ENCODE measurements at regions not wholly inside any gene's neighbourhood (a gene's known extent, or its start where the extent isn't known, plus 50 kb on each side); places are given as distances from the start of the nearest gene placed in this dataset.

DNA sequence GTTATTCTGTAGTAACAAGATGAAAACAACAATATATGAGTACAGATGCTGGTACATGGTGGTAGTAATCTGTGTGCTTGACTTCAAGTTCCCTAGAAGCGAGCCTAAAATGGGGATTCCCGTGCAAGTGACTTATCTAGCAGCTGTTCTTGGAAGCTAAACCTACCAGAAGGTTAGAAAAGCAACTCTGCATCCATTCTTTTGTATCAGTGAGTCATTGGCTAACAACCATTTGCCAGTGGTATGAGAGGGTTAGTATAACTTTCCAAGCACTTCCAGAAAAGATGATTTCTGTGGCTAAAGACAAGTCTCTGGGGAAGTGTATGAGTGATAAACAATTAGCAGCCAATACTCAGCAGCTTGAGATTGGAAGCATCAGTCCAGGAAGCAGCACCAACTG, 787.7 kb upstream of the CDH6 start:
- no peak for ATAC-seq
- H3K36me3 Mint-ChIP-seq (ENCODE audit: low read depth) = no peaks in the 10 kb centered on the region
- no peak for DNase-seq
- TF ChIP-seq, protein P1, sequence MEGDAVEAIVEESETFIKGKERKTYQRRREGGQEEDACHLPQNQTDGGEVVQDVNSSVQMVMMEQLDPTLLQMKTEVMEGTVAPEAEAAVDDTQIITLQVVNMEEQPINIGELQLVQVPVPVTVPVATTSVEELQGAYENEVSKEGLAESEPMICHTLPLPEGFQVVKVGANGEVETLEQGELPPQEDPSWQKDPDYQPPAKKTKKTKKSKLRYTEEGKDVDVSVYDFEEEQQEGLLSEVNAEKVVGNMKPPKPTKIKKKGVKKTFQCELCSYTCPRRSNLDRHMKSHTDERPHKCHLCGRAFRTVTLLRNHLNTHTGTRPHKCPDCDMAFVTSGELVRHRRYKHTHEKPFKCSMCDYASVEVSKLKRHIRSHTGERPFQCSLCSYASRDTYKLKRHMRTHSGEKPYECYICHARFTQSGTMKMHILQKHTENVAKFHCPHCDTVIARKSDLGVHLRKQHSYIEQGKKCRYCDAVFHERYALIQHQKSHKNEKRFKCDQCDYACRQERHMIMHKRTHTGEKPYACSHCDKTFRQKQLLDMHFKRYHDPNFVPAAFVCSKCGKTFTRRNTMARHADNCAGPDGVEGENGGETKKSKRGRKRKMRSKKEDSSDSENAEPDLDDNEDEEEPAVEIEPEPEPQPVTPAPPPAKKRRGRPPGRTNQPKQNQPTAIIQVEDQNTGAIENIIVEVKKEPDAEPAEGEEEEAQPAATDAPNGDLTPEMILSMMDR (IDR thresholded peaks at IDR 0.05) = no peak
- H3K4me3 Mint-ChIP-seq = no peak overlapping the region
- POLR2A ChIA-PET = no interaction called here
- no peaks in the 10 kb centered on the region for H3K27me3 Mint-ChIP-seq
- CTCF ChIA-PET = no interaction called here
- H3K9me3 Mint-ChIP-seq = peaks cover 11% of the 10 kb centered on the region
- no peaks in the 10 kb centered on the region for H3K4me1 Mint-ChIP-seq (ENCODE audit: low read depth)
- intact Hi-C loops (cut with micrococcal nuclease) = no loop called here
- no peak overlapping the region for H3K27ac Mint-ChIP-seq

DNA sequence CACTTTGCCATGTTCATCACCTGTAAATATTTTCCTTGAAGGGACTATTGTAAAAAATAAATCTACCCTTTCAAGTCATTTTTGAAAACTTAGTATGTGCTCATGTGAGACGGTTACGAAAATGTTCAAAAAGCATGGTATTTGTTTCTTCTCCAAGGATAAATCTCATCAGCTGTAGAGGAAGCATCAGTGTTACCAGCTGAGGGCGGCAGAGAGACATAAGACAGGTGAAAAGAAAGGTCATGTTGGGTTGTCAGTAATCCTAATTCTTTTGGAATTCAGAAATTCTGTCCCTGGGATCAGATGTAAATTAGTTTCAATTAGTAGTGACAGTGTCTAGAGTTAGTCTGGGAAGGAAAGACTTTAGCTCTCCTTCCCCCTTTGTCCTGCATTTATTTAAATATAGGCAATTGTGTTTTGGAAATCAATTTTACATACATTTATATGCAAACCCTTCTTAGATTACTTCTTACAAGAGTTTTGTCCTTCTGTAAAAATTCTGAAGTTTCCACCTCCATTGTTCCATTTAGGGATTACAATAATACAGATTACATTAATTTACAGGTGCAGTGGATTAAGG, 791.9 kb upstream of the CDH6 start:
- Mint-ChIP-seq H3K4me1 (ENCODE audit: low read depth) (no peaks in the 10 kb centered on the region), H3K4me3 (no peak overlapping the region), H3K9me3 (peaks cover 8% of the 10 kb centered on the region), H3K27me3 (no peaks in the 10 kb centered on the region), H3K27ac (no peak overlapping the region), H3K36me3 (ENCODE audit: low read depth) (no peaks in the 10 kb centered on the region)
- ChIA-PET POLR2A (no interaction called here), CTCF (no interaction called here)
- intact Hi-C loops (cut with micrococcal nuclease) = no loop called here
- DNase-seq (peak; percentile 7), ATAC-seq (no peak)
- TF ChIP-seq, protein P1 (IDR thresholded peaks at IDR 0.05) = no peak

DNA sequence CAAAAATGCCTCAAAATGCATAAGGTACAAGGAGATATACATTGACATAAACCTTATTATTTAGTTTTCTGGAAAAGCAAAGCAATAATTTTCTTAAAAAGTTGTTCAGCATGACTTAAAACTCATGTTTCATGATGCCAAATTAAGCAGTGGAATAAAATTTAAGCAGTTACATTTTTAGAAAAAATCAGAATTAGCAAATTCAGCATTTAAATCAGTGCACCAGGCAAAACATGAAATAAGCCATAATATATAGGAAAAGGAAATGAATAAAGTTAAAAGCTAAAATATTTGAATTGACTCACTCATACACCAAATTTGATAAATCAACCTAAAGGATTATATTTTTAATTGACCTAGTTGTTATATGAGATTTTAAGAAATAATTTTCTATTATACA, 795.1 kb upstream of the CDH6 start:
- Mint-ChIP-seq H3K27me3 (no peaks in the 10 kb centered on the region), H3K4me1 (ENCODE audit: low read depth) (no peaks in the 10 kb centered on the region), H3K4me3 (no peak overlapping the region), H3K36me3 (ENCODE audit: low read depth) (no peaks in the 10 kb centered on the region), H3K27ac (no peak overlapping the region), H3K9me3 (peaks cover 5% of the 10 kb centered on the region)
- TF ChIP-seq, protein P1 (IDR thresholded peaks at IDR 0.05) = no peak
- intact Hi-C loops (cut with micrococcal nuclease) = no loop called here
- no peak for ATAC-seq
- CTCF ChIA-PET = no interaction called here
- no peak for DNase-seq
- POLR2A ChIA-PET = no interaction called here

DNA sequence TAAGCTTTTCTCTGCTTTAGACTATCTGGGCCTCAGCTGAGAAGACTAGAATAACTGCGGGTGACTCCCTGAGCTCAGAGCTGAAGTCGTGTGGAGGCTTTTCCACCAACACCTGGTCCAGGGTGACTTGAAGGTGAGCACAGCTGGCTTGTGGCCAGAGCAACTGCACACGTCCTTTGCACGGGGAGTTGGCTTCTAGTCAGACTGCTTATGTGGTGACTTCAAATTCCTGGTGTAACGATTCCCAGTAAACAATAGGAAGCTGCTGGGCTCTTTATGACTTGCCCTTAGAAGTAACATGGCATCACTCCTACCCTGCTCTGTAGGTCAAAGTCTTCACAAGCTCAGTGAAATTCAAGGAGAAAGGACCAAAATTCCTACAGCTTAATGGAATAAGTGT, 800.6 kb upstream of the CDH6 start:
- POLR2A ChIA-PET = no interaction called here
- TF ChIP-seq, protein P1 (IDR thresholded peaks at IDR 0.05) = no peak
- Mint-ChIP-seq H3K27me3 (no peaks in the 10 kb centered on the region), H3K9me3 (peaks cover 15% of the 10 kb centered on the region), H3K27ac (no peak overlapping the region), H3K4me3 (no peak overlapping the region), H3K36me3 (ENCODE audit: low read depth) (no peaks in the 10 kb centered on the region), H3K4me1 (ENCODE audit: low read depth) (no peaks in the 10 kb centered on the region)
- no peak for DNase-seq
- CTCF ChIA-PET = no interaction called here
- ATAC-seq = no peak
- intact Hi-C loops (cut with micrococcal nuclease) = no loop called here

DNA sequence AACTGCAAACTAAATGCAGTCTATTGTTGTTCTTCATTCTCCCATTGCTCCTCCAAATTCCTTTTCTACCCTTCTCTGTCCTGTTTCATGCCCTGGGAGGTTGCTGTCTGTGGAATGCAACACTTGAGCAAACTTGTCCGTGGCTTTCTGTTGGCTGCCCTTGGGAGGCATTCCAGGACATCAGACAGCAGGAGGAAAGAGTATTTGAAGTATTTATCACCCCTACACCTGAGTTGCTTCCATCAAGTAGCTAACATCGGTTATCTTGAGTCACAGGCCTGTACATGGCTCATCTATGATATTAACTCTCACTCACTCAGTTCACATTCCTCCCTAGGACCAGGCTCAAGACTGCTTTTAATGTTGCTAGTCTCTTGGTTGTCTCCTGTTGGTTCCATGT, 803.4 kb upstream of the CDH6 start:
- no peak overlapping the region for H3K27ac Mint-ChIP-seq

More for the DNA sequence above, 803.4 kb upstream of the CDH6 start:
- ChIA-PET CTCF (no interaction called here), POLR2A (no interaction called here)
- intact Hi-C loops (cut with micrococcal nuclease) = no loop called here
- no peaks in the 10 kb centered on the region for H3K36me3 Mint-ChIP-seq (ENCODE audit: low read depth)
- ATAC-seq (no peak), DNase-seq (no peak)
- TF ChIP-seq, protein P1 (IDR thresholded peaks at IDR 0.05) = no peak
- H3K27me3 Mint-ChIP-seq = no peaks in the 10 kb centered on the region
- no peaks in the 10 kb centered on the region for H3K4me1 Mint-ChIP-seq (ENCODE audit: low read depth)
- no peak overlapping the region for H3K4me3 Mint-ChIP-seq
- peaks cover 25% of the 10 kb centered on the region for H3K9me3 Mint-ChIP-seq
